HL-60/S4 treated with retinoic acid at 250 ng/mL for 4 days and 3 days (cell line): ENCODE measurements at regions not wholly inside any gene's neighbourhood (a gene's known extent, or its start where the extent isn't known, plus 50 kb on each side); places are given as distances from the start of the nearest gene placed in this dataset.
"Not testable (repeated sequence)": the region's sequence is repeated elsewhere in the genome, so short reads cannot be mapped to it uniquely, and the experiment has no call there.

Experiments
- in situ Hi-C: fragments of 300-500 bp; cut with MboI; formaldehyde crosslinking; loops from 2 replicates; pipeline ENCODE4 v1.7.0; 2022; ENCODE audit warnings: low sequenced_read_pairs

GRCh38 chr15:57873564-57874209 is 167.2 kb downstream of the POLR2M start:
- in situ Hi-C loops = loop anchor here (25.0 kb wide), 3 partner anchors 311 to 536 kb away; no protein-coding TSS in a partner anchor

- in situ Hi-C loops = no loop called here
Measured at GRCh38 chr15:57875347-57875746, 168.8 kb downstream of the POLR2M start.

GRCh38 chr15:57878573-57878972 is 172.1 kb downstream of the POLR2M start:
- in situ Hi-C loops = no loop called here

GRCh38 chr15:57881361-57881760 is 174.8 kb downstream of the POLR2M start:
- in situ Hi-C loops = no loop called here

GRCh38 chr15:57881972-57882371 is 175.5 kb downstream of the POLR2M start:
- in situ Hi-C loops = no loop called here

- in situ Hi-C loops = no loop called here
Measured at GRCh38 chr15:57883701-57884100, 177.2 kb downstream of the POLR2M start.

- in situ Hi-C loops = no loop called here
Measured at GRCh38 chr15:57884936-57885335, 178.4 kb downstream of the POLR2M start.

- in situ Hi-C loops = no loop called here
Measured at GRCh38 chr15:57885435-57885834, 178.9 kb downstream of the POLR2M start.

GRCh38 chr15:57887825-57888224 is 177.7 kb downstream of the ALDH1A2 start:
- in situ Hi-C loops = no loop called here

GRCh38 chr15:57890351-57890750 is 175.2 kb downstream of the ALDH1A2 start:
- in situ Hi-C loops = no loop called here

GRCh38 chr15:57890878-57891277 is 174.6 kb downstream of the ALDH1A2 start:
- in situ Hi-C loops = no loop called here

GRCh38 chr15:57892181-57892580 is 173.3 kb downstream of the ALDH1A2 start:
- in situ Hi-C loops = no loop called here

- in situ Hi-C loops = no loop called here
Measured at GRCh38 chr15:57893040-57893439, 172.5 kb downstream of the ALDH1A2 start.

- in situ Hi-C loops = no loop called here
Measured at GRCh38 chr15:57895291-57895690, 170.2 kb downstream of the ALDH1A2 start.

GRCh38 chr15:57896114-57896513 is 169.4 kb downstream of the ALDH1A2 start:
- in situ Hi-C loops = no loop called here

- in situ Hi-C loops = not testable (repeated sequence)
Measured at GRCh38 chr15:57896899-57897298, 168.6 kb downstream of the ALDH1A2 start.

GRCh38 chr15:57897870-57898269 is 167.6 kb downstream of the ALDH1A2 start:
- in situ Hi-C loops = no loop called here

GRCh38 chr15:57902155-57902554 is 163.4 kb downstream of the ALDH1A2 start:
- in situ Hi-C loops = no loop called here
